Right atrium auricular region (tissue), 2 donors: ENCODE measurements at regions not wholly inside any gene's neighbourhood (a gene's known extent, or its start where the extent isn't known, plus 50 kb on each side); places are given as distances from the start of the nearest gene placed in this dataset.

ENCODE experiments used
- DNase-seq: peaks from one replicate; pipeline ENCODE4 v3.0.0-alpha.2; 2019; ENCODE audit warnings: low spot score
- H3K27ac ChIP-seq, 2 donors: fragments of 200-600 bp; sonication (generic); 1 replicate in 1 of 2; 2 replicates in 1 of 2; pipeline ENCODE4 v1.5.1; 2016 to 2019
- H3K27me3 ChIP-seq, 2 donors: fragments of 200-600 bp; sonication (generic); one replicate each; pipeline versions ENCODE4 v1.5.1 to v1.6.0; 2017 to 2019
- H3K36me3 ChIP-seq: fragments of 200-600 bp; sonication (generic); one replicate; pipeline ENCODE4 v1.5.1; 2016
- H3K4me1 ChIP-seq, 2 donors: fragments of 200-600 bp; sonication (generic); one replicate each; pipeline versions ENCODE4 v1.5.1 to v1.6.0; 2017 to 2019
- H3K4me3 ChIP-seq, 2 donors: fragments of 200-600 bp; sonication (generic); 1 replicate in 1 of 2; 2 replicates in 1 of 2; pipeline ENCODE4 v1.5.1; 2017 to 2019; ENCODE audit warnings: mild to moderate bottlenecking in 1 of 2, moderate library complexity in 1 of 2
- H3K9me3 ChIP-seq, 2 donors: fragments of 200-600 bp; sonication (generic); one replicate each; pipeline ENCODE4 v1.5.1; 2019
- TF ChIP-seq, protein P1 (sequence below), 2 donors: fragments of 200-600 bp; sonication (generic); IDR thresholded peaks; one replicate each; pipeline ENCODE4 v1.5.1; 2019; ENCODE audit warnings: antibody characterized with exemption in 2 of 2

DNA sequence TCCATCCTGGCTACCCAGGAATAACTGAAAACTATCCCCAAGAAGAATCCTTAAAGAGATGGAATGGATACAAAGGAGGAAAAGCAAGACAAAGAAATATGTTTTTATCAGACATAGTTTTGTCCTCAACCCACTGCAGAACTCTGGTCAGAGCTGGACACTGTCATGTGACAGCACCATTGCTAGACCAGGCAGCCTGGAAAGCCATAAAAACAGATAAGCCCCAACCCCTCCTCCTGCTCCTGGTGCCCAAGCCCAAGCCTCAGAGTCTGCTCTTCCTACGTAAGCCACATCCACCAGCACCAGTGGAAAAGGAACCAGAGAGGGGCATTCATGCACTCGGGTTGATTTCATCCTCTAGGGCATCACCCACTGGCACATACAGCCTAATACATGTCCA, 116.9 kb downstream of the TRIM29 start:
- no peak overlapping the region for H3K27ac ChIP-seq
- H3K4me3 ChIP-seq: no peak overlapping the region
- DNase-seq: no peak
- H3K36me3 ChIP-seq: no peaks in the 10 kb centered on the region
- no peaks in the 10 kb centered on the region for H3K9me3 ChIP-seq
- H3K4me1 ChIP-seq: no peaks in the 10 kb centered on the region
- TF ChIP-seq, protein P1, sequence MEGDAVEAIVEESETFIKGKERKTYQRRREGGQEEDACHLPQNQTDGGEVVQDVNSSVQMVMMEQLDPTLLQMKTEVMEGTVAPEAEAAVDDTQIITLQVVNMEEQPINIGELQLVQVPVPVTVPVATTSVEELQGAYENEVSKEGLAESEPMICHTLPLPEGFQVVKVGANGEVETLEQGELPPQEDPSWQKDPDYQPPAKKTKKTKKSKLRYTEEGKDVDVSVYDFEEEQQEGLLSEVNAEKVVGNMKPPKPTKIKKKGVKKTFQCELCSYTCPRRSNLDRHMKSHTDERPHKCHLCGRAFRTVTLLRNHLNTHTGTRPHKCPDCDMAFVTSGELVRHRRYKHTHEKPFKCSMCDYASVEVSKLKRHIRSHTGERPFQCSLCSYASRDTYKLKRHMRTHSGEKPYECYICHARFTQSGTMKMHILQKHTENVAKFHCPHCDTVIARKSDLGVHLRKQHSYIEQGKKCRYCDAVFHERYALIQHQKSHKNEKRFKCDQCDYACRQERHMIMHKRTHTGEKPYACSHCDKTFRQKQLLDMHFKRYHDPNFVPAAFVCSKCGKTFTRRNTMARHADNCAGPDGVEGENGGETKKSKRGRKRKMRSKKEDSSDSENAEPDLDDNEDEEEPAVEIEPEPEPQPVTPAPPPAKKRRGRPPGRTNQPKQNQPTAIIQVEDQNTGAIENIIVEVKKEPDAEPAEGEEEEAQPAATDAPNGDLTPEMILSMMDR (IDR thresholded peaks at IDR 0.05): no peak
- H3K27me3 ChIP-seq: peaks cover 0 to 4% of the 10 kb centered on the region in 2 donors

DNA sequence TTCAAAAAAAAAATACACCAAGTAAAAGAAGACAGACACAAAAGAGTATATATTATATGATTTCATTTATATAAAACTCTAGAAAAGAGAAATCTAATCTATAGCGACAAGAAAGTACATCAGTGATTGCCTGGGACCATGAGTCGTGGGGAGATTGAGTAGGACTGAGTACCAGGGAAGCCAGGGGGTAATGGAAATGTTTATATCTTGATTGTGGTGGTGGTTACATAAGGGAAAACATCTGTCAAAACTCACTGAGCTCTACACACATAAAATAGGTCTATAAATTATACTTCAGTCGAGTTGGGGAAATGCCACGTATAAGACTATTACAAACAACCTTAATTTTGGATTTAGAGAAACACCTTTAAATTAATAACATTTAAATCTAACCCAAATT, 117.4 kb downstream of the TRIM29 start:
- no peaks in the 10 kb centered on the region for H3K4me1 ChIP-seq
- H3K27ac ChIP-seq: no peak overlapping the region
- H3K9me3 ChIP-seq: no peaks in the 10 kb centered on the region
- no peaks in the 10 kb centered on the region for H3K36me3 ChIP-seq
- H3K4me3 ChIP-seq: no peak overlapping the region
- H3K27me3 ChIP-seq: peaks cover 0 to 4% of the 10 kb centered on the region in 2 donors
- DNase-seq: no peak
- TF ChIP-seq, protein P1 (IDR thresholded peaks at IDR 0.05): no peak

DNA sequence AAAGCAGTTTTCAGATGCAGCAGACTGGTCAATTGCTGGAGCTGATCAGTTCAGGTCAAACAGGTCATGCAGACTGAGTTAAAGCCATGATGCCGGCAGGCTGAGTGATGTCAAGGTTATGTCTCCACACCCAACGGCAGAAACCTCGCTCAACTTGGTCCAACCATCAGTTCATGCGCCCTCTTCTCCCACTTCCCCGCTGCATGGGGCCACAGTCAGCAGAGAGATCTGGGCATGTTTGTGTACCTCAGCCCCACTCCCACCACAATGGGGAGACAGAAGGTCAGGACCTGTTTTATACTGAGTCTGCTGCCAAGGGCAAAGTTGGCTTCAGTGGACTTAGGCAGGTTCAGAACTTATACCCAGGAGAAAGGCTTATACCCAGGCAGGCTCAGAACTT, 118.7 kb downstream of the TRIM29 start:
- Histone ChIP-seq H3K27me3 (peaks cover 0 to 4% of the 10 kb centered on the region in 2 donors), H3K36me3 (no peaks in the 10 kb centered on the region), H3K4me3 (no peak overlapping the region), H3K4me1 (no peaks in the 10 kb centered on the region), H3K27ac (no peak overlapping the region), H3K9me3 (no peaks in the 10 kb centered on the region)
- TF ChIP-seq, protein P1 (IDR thresholded peaks at IDR 0.05): no peak
- no peak for DNase-seq

DNA sequence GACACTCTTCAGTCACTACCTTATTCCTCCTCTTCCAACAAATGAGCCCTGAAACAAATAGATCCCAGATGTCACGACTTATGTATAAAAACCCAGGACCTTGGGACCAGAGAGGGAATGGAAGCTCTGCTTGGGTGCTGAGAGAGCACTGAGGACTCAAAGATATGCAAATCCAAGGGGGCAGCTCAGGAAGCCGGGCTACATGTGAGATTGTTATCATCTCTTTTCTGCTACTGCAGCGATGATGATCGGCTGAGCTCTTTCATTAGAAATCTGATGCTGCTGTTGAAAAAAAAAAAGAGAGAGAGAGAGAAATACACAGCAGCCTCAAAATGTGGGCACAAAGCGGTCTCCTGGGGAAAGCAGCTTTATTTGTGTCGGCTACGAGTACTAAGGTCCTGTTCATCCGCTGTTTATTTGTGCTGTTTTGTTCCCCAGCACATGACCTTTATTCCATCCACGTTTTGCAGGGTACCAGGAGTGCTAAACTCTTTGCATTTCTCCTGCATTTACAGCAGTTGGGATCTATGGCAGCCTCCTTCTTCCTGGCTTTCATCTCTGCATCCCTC, 120.2 kb downstream of the TRIM29 start:
- no peak overlapping the region for H3K4me3 ChIP-seq
- H3K27me3 ChIP-seq: peaks cover 0 to 2% of the 10 kb centered on the region in 2 donors
- TF ChIP-seq, protein P1 (IDR thresholded peaks at IDR 0.05): no peak
- no peaks in the 10 kb centered on the region for H3K9me3 ChIP-seq
- no peak overlapping the region for H3K27ac ChIP-seq
- no peak for DNase-seq
- H3K36me3 ChIP-seq: no peaks in the 10 kb centered on the region
- H3K4me1 ChIP-seq: no peaks in the 10 kb centered on the region

DNA sequence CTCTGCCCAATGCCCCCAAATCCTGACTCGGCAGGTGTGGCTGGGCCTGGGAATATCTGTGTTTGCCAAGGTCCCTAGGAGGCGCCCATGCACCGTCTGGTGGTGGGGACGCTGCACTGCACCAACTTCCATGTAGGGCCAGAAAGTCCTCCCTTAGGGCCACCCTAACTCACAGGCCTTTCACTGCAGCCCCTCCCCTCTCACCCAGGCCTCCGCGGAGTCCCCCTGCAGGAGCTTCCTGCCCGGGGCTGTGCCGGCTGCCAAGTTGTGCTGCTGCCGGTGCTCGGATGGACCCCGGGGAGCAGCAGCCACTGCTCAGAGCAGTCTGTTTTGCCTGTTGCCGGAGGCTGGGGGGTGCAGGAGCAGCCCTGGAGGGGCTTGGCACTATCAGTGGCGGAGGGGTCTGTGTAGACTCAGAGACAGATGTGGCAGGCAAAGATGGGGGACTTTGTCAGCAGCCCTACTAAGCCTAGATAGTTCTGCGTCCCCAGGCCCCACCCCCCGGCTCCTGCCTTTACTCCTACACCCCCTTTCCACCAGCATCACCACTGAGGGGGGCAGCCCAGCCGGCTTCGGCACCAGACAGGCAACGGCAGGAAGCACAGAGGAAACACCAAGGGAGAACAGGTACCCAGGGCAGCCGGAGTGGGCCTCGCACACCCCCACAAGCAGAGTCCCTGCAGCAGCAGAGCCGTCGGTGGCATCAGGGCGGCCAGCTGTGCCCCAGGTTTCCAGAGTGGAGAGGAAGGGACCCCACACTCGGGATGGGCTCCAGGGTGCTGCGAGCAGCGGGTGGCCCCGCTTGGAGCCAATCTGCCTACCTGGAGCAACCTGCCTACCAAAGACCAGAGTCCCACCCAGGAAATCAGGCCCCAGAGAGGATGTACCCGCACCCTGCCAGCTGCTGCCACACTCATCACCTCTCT, 124.3 kb downstream of the TRIM29 start:
- H3K9me3 ChIP-seq: no peaks in the 10 kb centered on the region
- H3K27ac ChIP-seq: no peak overlapping the region
- H3K4me1 ChIP-seq: no peaks in the 10 kb centered on the region
- H3K4me3 ChIP-seq: no peak overlapping the region
- no peaks in the 10 kb centered on the region for H3K27me3 ChIP-seq
- TF ChIP-seq, protein P1 (IDR thresholded peaks at IDR 0.05): peak; percentile 40 to 80
- no peaks in the 10 kb centered on the region for H3K36me3 ChIP-seq
- DNase-seq: no peak
